H9 (cell line): ENCODE measurements at regions not wholly inside any gene's neighbourhood (a gene's known extent, or its start where the extent isn't known, plus 50 kb on each side); places are given as distances from the start of the nearest gene placed in this dataset.

Source experiments
- DNase-seq: peaks from one replicate; pipeline ENCODE4 v3.0.0-alpha.2; 2017
- H2AFZ ChIP-seq: one replicate; pipeline ENCODE4 v1.6.1; 2013; ENCODE audit warnings: mild to moderate bottlenecking, low read length, control low read depth, moderate library complexity
- H2AK5ac ChIP-seq: 2 replicates; pipeline ENCODE4 v1.6.1; 2013; ENCODE audit warnings: low read length, control low read depth, mixed read lengths; ENCODE audit not compliant: insufficient read length
- H2BK120ac ChIP-seq: one replicate; pipeline ENCODE4 v1.6.1; 2013; ENCODE audit warnings: low read depth, mild to moderate bottlenecking, low read length, control low read depth, inconsistent platforms; ENCODE audit not compliant: poor library complexity, severe bottlenecking
- H2BK12ac ChIP-seq: 2 replicates; pipeline ENCODE4 v1.6.1; 2013; ENCODE audit warnings: low read length, control low read depth, mixed read lengths, low read depth; ENCODE audit not compliant: insufficient read length
- H2BK15ac ChIP-seq: 2 replicates; pipeline ENCODE4 v1.6.1; 2013; ENCODE audit warnings: low read depth, low read length, control low read depth
- H2BK20ac ChIP-seq: one replicate; pipeline ENCODE4 v1.6.1; 2013; ENCODE audit warnings: low read depth, mild to moderate bottlenecking, low read length, control low read depth, inconsistent platforms; ENCODE audit not compliant: poor library complexity, severe bottlenecking
- H2BK5ac ChIP-seq: 2 replicates; pipeline ENCODE4 v1.6.1; 2013; ENCODE audit warnings: low read length, control low read depth, mixed read lengths; ENCODE audit not compliant: insufficient read length
- H3K14ac ChIP-seq: 2 replicates; pipeline ENCODE4 v1.6.1; 2013; ENCODE audit warnings: low read length, control low read depth; ENCODE audit not compliant: insufficient read depth
- H3K18ac ChIP-seq: 2 replicates; pipeline ENCODE4 v1.6.1; 2013; ENCODE audit warnings: low read depth, mild to moderate bottlenecking, mixed read lengths, low read length, control low read depth; ENCODE audit not compliant: insufficient read length
- H3K23ac ChIP-seq: 2 replicates; pipeline ENCODE4 v1.6.1; 2013; ENCODE audit warnings: low read length, control low read depth, mixed read lengths, low read depth; ENCODE audit not compliant: insufficient read length
- H3K23me2 ChIP-seq: 2 replicates; pipeline ENCODE4 v1.6.1; 2013; ENCODE audit warnings: low read depth, mild to moderate bottlenecking, mixed read lengths, low read length, control low read depth; ENCODE audit not compliant: insufficient read length, poor library complexity, severe bottlenecking
- H3K27ac ChIP-seq: 2 replicates; pipeline ENCODE4 v1.5.1; 2013; ENCODE audit warnings: low read length, control low read depth, mixed read lengths, low read depth; ENCODE audit not compliant: insufficient read length
- H3K27me3 ChIP-seq: 2 replicates; pipeline ENCODE4 v1.6.1; 2013; ENCODE audit warnings: low read length, control low read depth, inconsistent platforms; ENCODE audit not compliant: insufficient read depth
- H3K4ac ChIP-seq: 2 replicates; pipeline ENCODE4 v1.6.1; 2013; ENCODE audit warnings: low read depth, mild to moderate bottlenecking, control low read depth, inconsistent platforms, low read length, moderate library complexity
- H3K4me1 ChIP-seq: 2 replicates; pipeline ENCODE4 v1.6.1; 2013; ENCODE audit warnings: low read length, control low read depth, inconsistent platforms; ENCODE audit not compliant: insufficient read depth
- H3K4me2 ChIP-seq: 2 replicates; pipeline ENCODE4 v1.6.1; 2013; ENCODE audit warnings: low read length, control low read depth, mixed read lengths; ENCODE audit not compliant: insufficient read length, insufficient read depth
- H3K56ac ChIP-seq: 2 replicates; pipeline ENCODE4 v1.6.1; 2013; ENCODE audit warnings: low read depth, mild to moderate bottlenecking, mixed read lengths, low read length, control low read depth; ENCODE audit not compliant: insufficient read length
- H3K79me1 ChIP-seq: 2 replicates; pipeline ENCODE4 v1.6.1; 2013; ENCODE audit warnings: low read depth, mild to moderate bottlenecking, moderate library complexity, low read length, control low read depth, inconsistent platforms; ENCODE audit not compliant: insufficient read depth, poor library complexity, severe bottlenecking
- H3K79me2 ChIP-seq: 2 replicates; pipeline ENCODE4 v1.6.1; 2013; ENCODE audit warnings: low read length, control low read depth, inconsistent platforms; ENCODE audit not compliant: insufficient read depth
- H3K9ac ChIP-seq: 2 replicates; pipeline ENCODE4 v1.6.1; 2013; ENCODE audit warnings: low read length, control low read depth, mixed read lengths; ENCODE audit not compliant: insufficient read length; ENCODE audit errors: extremely low read depth
- H3K9me3 ChIP-seq: one replicate; pipeline ENCODE4 v1.6.1; 2013; ENCODE audit warnings: low read depth, low read length, inconsistent platforms; ENCODE audit not compliant: control insufficient read depth
- H3T11ph ChIP-seq: one replicate; pipeline ENCODE4 v1.6.1; 2013; ENCODE audit warnings: mild to moderate bottlenecking, low read length, control low read depth, inconsistent platforms
- H4K20me1 ChIP-seq: one replicate; pipeline ENCODE4 v1.6.1; 2013; ENCODE audit not compliant: control insufficient read depth, insufficient read length, insufficient read depth
- H4K5ac ChIP-seq: 2 replicates; pipeline ENCODE4 v1.6.1; 2013; ENCODE audit warnings: low read depth, mild to moderate bottlenecking, mixed read lengths, low read length, control low read depth; ENCODE audit not compliant: insufficient read length
- H4K8ac ChIP-seq: replicated peaks from 2 replicates; pipeline ENCODE4 v1.6.1; 2013; ENCODE audit warnings: low read length, control low read depth, mixed read lengths, low read depth; ENCODE audit not compliant: insufficient read length
- H4K91ac ChIP-seq: 2 replicates; pipeline ENCODE4 v1.6.1; 2013; ENCODE audit warnings: low read depth, mild to moderate bottlenecking, moderate library complexity, mixed read lengths, low read length, control low read depth; ENCODE audit not compliant: insufficient read length
- H3K27ac Mint-ChIP-seq, 3 experiments: 2 replicates in 2 of 3; 3 replicates in 1 of 3; pipeline ENCODE4 v1.8.0; 2020 to 2021; ENCODE audit warnings: mixed read lengths in 3 of 3, mild to moderate bottlenecking in 1 of 3, moderate library complexity in 1 of 3
- H3K27me3 Mint-ChIP-seq: 2 replicates; pipeline ENCODE4 v1.8.0; 2021; ENCODE audit warnings: low read depth, mild to moderate bottlenecking, moderate library complexity, mixed read lengths
- H3K36me3 Mint-ChIP-seq, 3 experiments: 2 replicates in 2 of 3; 3 replicates in 1 of 3; pipeline ENCODE4 v1.8.0; 2020 to 2021; ENCODE audit warnings: low read depth in 3 of 3, mixed read lengths in 3 of 3; ENCODE audit not compliant: insufficient read depth in 1 of 3
- H3K4me1 Mint-ChIP-seq, 2 experiments: 2 replicates each; pipeline ENCODE4 v1.8.0; 2020; ENCODE audit warnings: mixed read lengths in 2 of 2
- H3K4me3 Mint-ChIP-seq, 2 experiments: 2 replicates in 1 of 2; 3 replicates in 1 of 2; pipeline ENCODE4 v1.8.0; 2020 to 2021; ENCODE audit warnings: mild to moderate bottlenecking in 2 of 2, mixed read lengths in 2 of 2, moderate library complexity in 1 of 2
- H3K9me3 Mint-ChIP-seq, 2 experiments: 2 replicates in 1 of 2; 3 replicates in 1 of 2; pipeline ENCODE4 v1.8.0; 2020; ENCODE audit warnings: mild to moderate bottlenecking in 2 of 2, mixed read lengths in 2 of 2, moderate library complexity in 1 of 2
- CTCF ChIP-seq: fragments of 200-600 bp; sonication (generic); conservative IDR thresholded peaks from 3 replicates; pipeline ENCODE4 v1.8.0; 2021; ENCODE audit warnings: antibody characterized with exemption, mild to moderate bottlenecking
- WGBS: extraction: QIAGEN DNeasy Blood & Tissue Kit; methylation state at CpG from one replicate; pipeline ENCODE4 v1.1.7; 2013; ENCODE audit warnings: missing lambda C conversion rate, low lambda C conversion rate, mixed read lengths; ENCODE audit not compliant: insufficient read length; ENCODE audit errors: extremely low coverage; 5-methylcytosine and 5-hydroxymethylcytosine counted together

DNA sequence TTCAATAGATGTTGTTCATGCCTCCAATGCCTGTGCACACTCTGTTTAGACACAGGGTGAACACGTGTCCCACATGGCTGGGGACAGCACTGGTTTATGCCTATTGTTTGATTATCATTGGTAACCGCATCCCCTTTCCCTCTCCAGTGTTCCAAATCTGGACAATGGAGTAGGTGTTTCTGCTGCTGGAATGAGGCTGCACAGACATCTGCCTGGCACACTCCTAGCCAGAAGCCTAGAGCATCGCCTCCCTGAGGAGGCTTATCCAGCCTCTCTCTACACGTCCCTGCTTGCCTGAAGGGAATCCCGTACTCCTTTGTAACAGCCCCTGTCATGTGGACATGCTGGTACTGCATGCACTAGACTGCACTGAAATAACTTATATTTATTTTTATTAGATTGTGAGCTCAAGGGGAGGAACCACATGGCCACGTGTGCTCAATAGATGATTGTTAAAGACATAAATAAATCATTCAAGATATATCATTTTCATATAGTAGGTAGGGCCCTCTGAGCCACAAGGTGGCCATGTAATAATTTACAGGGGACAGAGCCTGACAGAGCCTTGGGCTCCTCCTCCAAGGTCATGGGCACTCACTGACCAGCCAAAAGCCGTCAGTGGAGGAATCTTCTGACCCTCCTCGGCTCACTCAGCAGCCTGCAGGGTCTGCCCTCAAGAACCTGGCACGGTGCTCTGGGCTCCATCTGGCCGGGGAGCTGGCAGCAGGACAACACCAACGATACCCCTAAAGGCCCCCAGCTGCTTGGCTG lies 310.9 kb upstream of the ZNF32 start:
- no CpG with 5 or more reads among the region's 11 CpGs for WGBS
- Histone ChIP-seq H4K5ac (no peak overlapping the region), H3K18ac (no peak overlapping the region), H3K56ac (no peak overlapping the region), H3K4ac (no peak overlapping the region), H2BK120ac (no peak overlapping the region), H2AFZ (no peak overlapping the region), H4K20me1 (no peaks in the 10 kb centered on the region), H3K23ac (no peak overlapping the region), H3K27ac (no peak overlapping the region), H2AK5ac (no peak overlapping the region), H2BK20ac (no peak overlapping the region), H3K4me1 (no peaks in the 10 kb centered on the region), H3K9ac (no peak overlapping the region), H3K14ac (no peak overlapping the region; the same call in 1 of the 2 replicates), H3K79me1 (no peaks in the 10 kb centered on the region), H3T11ph (no peak overlapping the region), H3K4me2 (no peak overlapping the region), H2BK5ac (no peak overlapping the region), H3K23me2 (no peaks in the 10 kb centered on the region), H2BK15ac (no peak overlapping the region), H4K8ac (no peak overlapping the region), H3K9me3 (no peaks in the 10 kb centered on the region), H2BK12ac (no peak overlapping the region), H3K27me3 (no peaks in the 10 kb centered on the region), H3K79me2 (no peaks in the 10 kb centered on the region), H4K91ac (no peak overlapping the region)
- Mint-ChIP-seq H3K9me3 (no peaks in the 10 kb centered on the region; a peak in 3 of 5 replicates), H3K27ac (no peak overlapping the region), H3K4me3 (no peak overlapping the region), H3K27me3 (peaks cover 6% of the 10 kb centered on the region), H3K4me1 (peaks cover 15% of the 10 kb centered on the region in 2 experiments), H3K36me3 (no peaks in the 10 kb centered on the region; a peak in 2 of 7 replicates)
- DNase-seq = no peak
- no peak for TF ChIP-seq CTCF
